ENCODE measurements at regions not wholly inside any gene's neighbourhood (a gene's known extent, or its start where the extent isn't known, plus 50 kb on each side); places are given as distances from the start of the nearest gene placed in this dataset.

- Histone ChIP-seq H3K27ac (no peak overlapping the region), H3K9me3 (no peaks in the 10 kb centered on the region), H3K36me3 (no peaks in the 10 kb centered on the region), H3K4me1 (no peaks in the 10 kb centered on the region), H3K27me3 (peaks cover 0 to 28% of the 10 kb centered on the region in 2 donors), H3K4me3 (no peak overlapping the region)
- DNase-seq (no peak), ATAC-seq (no peak)
- no peak for TF ChIP-seq CTCF (IDR thresholded peaks at IDR 0.05)
- intact Hi-C loops (cut with DNase I): no loop called here
Measured at GRCh38 chr17:73982871-73983270, 220.6 kb upstream of the RPL38 start.

- Histone ChIP-seq H3K27me3 (peaks cover 0 to 20% of the 10 kb centered on the region in 2 donors), H3K27ac (no peak overlapping the region), H3K9me3 (no peaks in the 10 kb centered on the region), H3K4me3 (no peak overlapping the region), H3K36me3 (no peaks in the 10 kb centered on the region), H3K4me1 (no peaks in the 10 kb centered on the region)
- intact Hi-C loops (cut with DNase I): no loop called here
- ATAC-seq: no peak
- no peak for DNase-seq
- no peak for TF ChIP-seq CTCF (IDR thresholded peaks at IDR 0.05)
Measured at GRCh38 chr17:73983621-73984400, 219.7 kb upstream of the RPL38 start.

- DNase-seq (peak in 1 of 4 donors; percentile 55), ATAC-seq (no peak)
- Histone ChIP-seq H3K4me3 (no peak overlapping the region), H3K27ac (no peak overlapping the region), H3K27me3 (peaks cover 0 to 13% of the 10 kb centered on the region in 2 donors), H3K4me1 (no peaks in the 10 kb centered on the region), H3K9me3 (no peaks in the 10 kb centered on the region), H3K36me3 (no peaks in the 10 kb centered on the region)
- intact Hi-C loops (cut with DNase I): no loop called here
- TF ChIP-seq CTCF (IDR thresholded peaks at IDR 0.05): no peak
Measured at GRCh38 chr17:73984941-73985340, 218.5 kb upstream of the RPL38 start.

- intact Hi-C loops (cut with DNase I): no loop called here
Measured at GRCh38 chr17:73985466-73986015, 217.9 kb upstream of the RPL38 start.

More at GRCh38 chr17:73985466-73986015, 217.9 kb upstream of the RPL38 start:
- Histone ChIP-seq H3K27ac (no peak overlapping the region), H3K36me3 (no peaks in the 10 kb centered on the region), H3K9me3 (no peaks in the 10 kb centered on the region), H3K27me3 (peaks cover 0 to 10% of the 10 kb centered on the region in 2 donors), H3K4me3 (no peak overlapping the region), H3K4me1 (no peaks in the 10 kb centered on the region)
- no peak for DNase-seq
- TF ChIP-seq CTCF (IDR thresholded peaks at IDR 0.05): no peak
- no peak for ATAC-seq

Data from left lung (tissue), 4 donors.